HG03103 (cell line): ENCODE measurements at regions not wholly inside any gene's neighbourhood (a gene's known extent, or its start where the extent isn't known, plus 50 kb on each side); places are given as distances from the start of the nearest gene placed in this dataset.
"Not testable (repeated sequence)": the region's sequence is repeated elsewhere in the genome, so short reads cannot be mapped to it uniquely, and the experiment has no call there.

Source experiments
- ATAC-seq: cut with Tn5 transposase; IDR thresholded peaks from one replicate; pipeline ENCODE4 v1.9.1; 2021; ENCODE audit warnings: low read depth; ENCODE audit not compliant: unreplicated experiment

DNA sequence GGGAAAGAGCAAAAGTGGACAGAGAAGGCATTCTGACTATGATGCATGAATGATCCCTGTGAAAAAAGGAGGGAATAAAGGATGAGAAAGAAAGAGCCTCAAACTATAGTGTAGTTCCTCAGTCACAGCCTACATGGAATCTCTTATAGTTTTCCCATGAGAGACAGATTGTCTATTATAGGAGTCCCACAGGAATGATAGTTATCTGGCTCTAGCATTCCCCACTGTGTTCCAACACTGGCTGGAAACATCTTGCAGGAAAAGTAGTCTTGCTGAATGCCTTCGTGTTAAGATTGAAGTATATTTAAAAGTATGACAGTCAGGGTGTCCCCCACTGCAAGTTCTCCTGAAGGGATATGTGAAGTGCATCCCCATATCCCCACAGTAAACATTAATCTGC lies 641.5 kb upstream of the NECTIN3 start:
- ATAC-seq, result no peak

DNA sequence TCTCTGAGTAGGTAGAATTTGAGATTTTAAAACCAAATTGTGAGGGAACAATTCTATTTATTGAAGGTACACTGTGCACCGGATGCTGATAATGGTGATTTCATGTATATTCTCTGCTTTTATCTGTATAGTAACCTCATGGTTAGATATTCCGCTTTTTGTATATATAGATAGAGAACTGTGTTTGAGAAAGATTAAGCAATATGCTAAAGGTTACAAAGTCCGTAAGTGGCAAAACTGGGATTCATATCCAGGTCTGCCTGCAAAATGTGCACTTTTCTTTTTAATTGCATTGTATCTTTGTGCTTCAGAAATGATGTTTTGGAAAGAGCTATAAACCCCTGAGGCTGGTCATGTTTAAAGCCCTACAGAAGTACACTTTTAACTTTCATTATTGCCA lies 635.4 kb upstream of the NECTIN3 start:
- ATAC-seq, result no peak

DNA sequence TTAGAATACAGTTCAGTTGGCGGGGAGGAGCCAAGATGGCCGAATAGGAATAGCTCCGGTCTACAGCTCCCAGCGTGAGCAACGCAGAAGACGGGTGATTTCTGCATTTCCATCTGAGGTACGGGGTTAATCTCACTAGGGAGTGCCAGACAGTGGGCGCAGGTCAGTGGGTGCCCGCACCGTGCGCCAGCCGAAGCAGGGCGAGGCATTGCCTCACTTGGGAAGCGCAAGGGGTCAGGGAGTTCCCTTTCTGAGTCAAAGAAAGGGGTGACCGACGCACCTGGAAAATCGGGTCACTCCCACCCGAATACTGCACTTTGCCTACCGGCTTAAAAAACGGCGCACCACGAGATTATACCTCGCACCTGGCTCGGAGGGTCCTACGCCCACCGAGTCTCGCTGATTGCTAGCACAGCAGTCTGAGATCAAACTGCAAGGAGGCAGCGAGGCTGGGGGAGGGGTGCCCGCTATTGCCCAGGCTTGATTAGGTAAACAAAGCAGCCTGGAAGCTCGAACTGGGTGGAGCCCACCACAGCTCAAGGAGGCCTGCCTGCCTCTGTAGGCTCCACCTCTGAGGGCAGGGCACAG lies 631.5 kb upstream of the NECTIN3 start:
- ATAC-seq, result not testable (repeated sequence)

DNA sequence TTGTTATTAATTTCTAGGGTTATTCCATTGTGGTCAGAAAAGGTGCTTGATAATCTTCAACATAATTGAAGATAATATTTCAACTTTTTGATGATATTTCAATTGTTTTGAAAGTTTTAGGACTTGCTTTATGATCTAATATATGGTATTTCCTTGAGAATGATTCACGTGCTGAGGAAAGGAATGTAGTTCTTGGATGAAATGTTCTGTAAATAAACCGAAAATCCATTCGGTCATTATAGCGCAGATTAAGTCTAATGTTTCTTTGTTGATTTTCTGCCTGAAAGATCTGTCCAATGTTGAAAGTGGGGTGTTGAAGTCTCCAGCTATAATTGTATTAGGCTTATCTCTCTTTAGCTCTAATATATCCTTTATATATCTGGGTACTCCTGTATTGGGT lies 617.5 kb upstream of the NECTIN3 start:
- ATAC-seq, result no peak

DNA sequence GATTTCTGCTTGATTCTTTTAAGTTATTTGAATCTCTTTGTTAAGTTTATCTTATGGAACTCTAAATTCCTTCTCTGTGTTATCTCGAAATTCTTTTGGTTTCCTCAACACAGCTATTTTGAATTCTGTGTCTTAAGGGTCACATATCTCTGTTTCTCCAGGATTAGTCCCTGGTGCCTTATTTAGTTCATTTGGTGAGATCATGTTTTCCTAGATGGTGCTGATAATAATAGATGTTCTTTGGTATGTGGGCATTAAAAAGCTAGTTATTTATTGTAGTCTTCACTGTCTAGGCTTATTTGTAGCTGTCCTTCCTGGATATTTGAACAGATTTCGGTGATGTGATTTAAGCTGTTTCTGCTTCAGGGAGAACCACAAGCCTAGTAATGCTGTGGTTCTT lies 615.6 kb upstream of the NECTIN3 start:
- no peak for ATAC-seq

DNA sequence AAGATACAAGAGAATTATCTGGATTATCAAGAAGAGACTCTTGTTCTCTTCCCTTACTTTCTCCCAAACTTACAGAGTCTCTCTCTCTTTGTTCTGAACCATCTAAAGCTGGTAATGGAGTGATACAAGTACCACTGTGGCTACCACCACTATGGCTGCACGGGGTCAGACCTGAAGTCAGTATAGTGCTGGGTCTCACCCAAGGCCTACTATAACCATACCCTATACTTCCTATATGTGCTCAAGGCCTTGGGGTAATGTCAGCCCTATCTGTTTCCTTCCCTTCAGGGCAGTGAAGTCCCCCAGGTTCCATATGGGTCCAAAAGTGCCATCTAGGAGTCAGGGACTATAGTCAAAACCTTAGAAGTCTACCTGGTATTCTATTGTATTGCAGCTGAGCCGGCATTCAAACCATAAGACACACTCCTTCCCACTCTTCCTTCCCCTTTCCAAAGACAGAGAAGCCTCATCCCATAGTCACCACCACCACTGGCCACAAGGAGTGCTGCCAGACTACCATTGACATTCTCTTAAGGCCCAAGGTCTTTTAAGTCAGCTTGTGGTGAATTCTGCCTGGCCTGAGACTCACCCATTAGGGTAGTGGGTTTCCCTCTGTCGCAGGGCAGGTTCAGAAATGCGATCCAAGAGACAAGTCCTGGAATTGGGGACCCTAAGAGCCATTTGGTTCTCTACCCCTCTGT lies 615.0 kb upstream of the NECTIN3 start:
- no peak for ATAC-seq

DNA sequence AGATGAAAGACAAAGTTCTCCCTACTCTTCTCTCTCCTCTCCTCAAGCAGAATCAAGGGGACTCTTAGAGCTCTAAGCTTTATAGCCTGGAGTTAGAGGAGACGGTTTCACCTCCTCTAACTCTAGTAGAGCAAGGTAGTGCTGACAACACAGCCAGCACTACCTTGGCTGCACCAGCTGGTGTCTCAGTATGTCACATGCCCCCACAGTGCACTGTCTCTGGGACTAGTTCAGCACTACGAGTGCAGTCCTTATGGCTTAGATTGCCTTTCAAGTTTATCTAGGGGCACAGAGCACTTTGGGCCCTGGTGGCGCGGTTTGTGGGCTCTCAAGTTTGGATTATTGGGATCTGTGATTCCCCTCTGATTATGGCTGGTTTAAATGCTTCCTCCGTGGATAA lies 614.1 kb upstream of the NECTIN3 start:
- ATAC-seq, result no peak

DNA sequence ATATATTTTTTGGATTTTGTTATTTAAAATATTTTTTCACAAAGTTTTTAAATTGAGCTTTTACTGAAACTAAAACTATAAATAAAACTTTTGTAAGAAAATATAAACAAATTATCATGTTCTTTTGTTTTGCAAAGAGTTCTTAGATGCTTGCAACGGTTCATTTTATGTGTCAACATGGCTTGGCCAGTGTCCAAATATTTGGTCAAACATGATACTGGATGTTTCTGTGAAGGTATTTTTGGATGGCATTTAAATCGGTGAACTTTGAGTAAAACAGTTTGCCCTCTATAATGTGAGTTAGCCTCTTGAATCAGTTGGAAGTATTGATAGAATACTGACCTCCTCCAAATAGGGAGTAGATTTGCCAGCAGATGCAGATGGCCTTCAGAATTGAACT lies 612.6 kb upstream of the NECTIN3 start:
- ATAC-seq, result no peak

DNA sequence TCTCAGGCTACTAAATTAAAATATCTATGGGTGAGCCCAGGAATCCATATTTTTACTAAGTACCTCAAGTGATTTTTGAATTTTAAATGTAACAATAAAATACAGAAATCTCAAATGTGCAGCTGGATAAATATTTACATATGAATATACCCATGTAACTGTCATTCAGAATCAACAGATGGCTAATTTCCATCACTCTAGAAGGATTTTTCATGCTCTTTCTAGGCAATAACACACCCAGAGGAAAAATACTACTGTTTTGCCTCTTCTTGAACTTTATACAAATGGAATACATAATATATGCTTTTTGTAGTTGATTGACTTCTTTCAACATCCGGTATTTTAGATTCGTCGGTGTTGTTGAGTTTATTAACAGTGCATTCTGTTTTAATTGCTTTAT lies 601.3 kb upstream of the NECTIN3 start:
- ATAC-seq, result no peak

DNA sequence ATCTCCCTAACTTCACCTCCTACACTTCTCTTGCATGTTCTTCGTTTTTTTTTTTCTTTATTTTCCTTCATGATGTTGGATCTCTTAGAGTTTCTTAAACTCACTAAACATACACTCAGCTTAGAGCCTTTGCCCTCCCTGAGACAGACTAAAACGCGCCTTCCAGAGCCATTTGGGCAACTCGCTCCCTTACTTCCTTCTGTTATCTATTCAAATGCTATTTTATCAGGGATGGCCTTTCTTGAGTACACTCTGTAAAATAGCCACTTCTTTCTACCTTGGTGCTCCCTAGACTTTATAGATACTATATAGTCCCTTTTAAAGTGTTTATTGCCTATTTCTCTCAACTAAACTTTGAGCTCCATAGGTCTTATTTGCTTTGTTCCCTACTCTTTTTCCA lies 598.2 kb upstream of the NECTIN3 start:
- no peak for ATAC-seq

DNA sequence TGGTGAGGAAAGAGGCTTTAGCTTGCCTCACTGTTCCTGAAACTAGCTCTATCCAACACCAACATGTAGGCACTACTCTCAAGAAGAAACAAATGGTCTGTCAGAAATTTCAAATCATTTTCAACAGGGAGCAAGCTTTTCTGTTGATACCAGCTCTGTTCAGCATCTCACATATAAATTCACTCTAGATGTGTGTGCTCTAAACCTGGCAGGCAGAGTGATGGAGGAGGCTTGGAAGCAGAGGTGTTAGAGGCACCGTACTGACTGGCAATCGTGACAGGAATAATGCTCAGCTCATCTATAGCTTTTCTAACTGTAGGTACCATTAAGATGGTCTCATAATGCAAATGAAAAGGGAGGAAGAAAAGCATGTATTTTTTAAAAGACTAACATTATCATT lies 597.2 kb upstream of the NECTIN3 start:
- no peak for ATAC-seq

DNA sequence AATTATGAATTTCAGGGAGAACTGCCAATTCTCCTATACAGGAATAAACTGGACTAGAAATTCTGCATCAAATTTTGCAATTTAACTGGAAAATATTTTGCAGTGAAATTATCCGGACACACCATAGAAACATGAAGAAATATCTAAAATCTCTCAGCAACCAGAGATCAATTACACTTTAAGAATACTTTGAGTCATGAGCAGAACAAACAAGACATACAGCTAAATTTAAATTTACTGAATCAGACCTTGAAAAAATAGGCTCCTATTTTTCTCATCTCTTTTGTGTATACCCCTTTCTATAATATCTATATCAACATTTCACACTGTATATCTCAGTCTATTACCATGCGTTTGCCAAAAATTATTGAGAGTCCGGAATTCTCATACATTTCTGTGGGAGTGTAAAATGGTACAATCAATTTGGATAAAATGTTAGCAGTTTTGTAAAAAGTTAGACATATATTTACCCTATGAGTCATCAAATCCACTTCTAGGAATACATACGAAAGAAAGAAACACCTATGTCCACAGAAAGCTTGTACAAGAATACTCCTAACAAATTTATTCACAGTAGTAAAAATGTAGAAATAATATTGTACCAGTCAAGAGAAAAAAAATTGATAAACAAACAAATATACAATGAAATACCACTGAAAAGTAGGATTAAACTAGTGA lies 593.1 kb upstream of the NECTIN3 start:
- no peak for ATAC-seq

DNA sequence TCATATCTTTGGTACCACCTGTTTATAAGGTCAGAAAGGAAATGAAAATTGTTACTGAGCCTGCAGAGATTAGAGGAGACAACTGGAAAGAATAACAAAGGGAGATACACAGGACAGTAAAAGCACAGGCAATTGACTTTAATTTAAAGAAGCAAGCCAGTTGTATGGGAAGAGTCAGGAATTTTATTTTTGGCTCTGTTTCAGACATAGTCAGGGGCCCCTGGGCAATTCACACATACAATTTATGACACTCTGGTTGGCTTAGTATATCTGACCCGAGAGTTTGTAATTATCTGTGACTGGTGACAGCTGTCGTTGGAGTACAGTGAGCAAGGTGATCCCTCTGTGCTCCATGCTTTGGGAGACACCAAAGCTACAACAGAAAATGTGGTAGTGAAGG lies 591.9 kb upstream of the NECTIN3 start:
- no peak for ATAC-seq

DNA sequence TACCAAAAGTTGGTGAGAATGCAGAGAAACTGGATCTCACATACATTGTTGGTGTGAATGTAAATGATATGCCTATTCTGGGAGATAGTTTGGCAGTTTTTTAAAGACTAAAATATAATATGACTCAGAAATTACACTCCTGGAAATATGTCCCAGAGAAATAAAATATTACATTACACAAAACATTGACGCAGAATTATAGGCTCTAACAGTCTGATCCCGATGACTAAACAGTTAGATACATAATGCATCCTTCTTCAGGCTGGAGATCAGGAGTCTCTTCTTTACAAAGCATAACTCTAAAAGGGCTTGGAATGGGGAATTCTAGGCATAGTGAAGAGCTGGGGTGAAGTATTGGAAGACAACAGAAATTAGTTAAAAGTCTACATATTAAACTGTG lies 586.2 kb upstream of the NECTIN3 start:
- no peak for ATAC-seq

DNA sequence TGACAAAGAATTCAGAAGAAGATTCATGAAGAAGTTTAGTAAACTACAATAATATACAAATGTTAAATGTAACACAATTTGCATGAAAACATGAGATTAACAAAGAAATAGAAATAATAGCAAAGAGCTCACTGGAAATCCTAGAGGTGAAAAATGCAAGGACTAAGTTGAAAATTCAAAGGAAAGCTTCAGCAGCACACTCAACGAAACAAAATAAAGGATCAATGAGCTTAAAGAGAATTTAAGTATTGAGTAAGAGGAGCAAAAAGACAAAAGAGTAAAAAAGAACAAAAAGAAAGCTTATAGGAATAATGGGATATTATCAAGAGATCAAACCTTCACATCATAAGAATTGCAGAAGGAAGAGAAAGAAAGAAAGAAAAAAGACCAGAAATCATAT lies 583.8 kb upstream of the NECTIN3 start:
- ATAC-seq, result no peak

DNA sequence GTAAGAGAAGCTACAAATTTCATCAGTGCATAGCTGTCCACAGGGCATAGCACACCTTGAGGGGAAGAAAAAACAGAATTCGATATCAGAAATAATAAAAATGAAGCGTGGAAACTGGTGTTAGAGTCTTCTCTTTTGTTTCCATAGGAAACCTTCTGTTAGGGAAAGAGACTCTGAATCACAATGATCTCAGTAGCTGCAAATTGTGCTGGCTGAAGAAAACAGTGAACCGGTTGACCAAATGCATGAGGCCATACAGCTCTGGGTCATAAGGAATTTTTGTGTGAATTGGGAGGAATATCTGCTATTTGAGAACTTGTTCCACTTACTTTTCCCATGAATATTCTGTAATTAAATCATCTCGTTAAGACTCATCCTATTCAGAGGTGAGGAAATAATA lies 580.2 kb upstream of the NECTIN3 start:
- no peak for ATAC-seq

DNA sequence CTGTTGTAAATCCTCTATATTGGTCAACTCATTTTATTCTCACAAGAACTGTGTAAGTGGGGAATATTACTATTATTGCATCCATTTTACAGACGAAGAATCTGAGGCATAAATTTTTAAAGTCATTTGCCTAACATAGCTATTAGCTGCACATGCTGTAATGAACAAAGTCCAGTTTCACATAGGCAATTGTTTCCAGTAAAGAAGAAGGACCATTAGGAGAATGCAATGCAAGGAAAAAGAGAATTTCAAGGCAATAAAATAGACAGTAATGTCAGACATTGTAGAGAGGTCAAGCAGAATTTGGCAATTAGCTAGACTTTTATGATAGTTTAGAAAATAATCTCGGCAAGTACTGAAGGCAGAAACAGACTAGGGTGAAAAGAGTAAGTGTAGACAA lies 578.7 kb upstream of the NECTIN3 start:
- ATAC-seq, result no peak

DNA sequence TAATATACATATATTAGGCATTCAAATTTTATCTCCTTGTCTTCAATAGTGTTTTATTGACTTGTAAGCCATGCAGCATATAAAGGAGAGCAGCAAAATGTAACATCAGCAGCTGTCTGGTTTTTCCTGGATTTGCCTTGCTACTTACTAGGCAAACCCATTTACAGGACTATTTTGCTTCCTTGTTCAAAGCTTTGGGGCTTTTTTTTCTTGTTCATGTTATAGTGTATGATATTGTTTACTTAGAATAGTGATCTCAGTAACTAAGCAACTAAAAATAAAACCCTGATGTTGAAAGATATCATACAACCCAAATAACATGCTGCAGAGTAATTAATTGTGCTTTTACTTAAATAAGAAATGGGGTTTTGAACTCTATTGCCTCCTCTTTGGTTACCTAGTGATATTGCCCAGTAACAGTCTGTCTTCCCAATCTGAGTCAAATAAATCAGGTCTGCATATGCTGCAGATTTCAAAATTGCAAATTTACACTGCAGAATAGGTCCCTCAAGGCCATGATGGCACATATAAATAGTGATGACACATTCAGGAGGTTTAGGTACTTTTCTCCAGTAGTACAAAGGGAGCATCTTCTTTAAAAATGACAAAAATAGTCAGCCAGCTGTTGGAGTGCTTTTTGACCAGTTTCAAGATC lies 578.1 kb upstream of the NECTIN3 start:
- no peak for ATAC-seq

DNA sequence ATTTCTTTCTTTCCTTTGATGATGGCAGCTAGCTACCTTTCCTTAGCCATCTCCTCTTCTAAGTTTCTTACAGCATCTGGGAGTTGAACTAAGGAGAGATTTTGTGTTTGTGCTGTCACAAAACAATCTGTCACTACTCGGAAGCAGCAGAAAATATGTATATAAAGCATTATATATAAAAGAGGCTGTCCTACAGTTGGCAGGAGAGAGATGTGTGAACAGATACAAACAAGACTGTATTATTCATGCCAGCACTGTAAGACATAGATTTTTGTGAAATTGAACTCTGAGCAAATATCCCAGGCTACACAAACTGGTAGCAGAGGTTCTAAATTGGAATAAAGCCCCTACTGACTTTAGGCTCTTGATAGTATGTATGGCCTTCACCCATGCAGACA lies 577.5 kb upstream of the NECTIN3 start:
- no peak for ATAC-seq

DNA sequence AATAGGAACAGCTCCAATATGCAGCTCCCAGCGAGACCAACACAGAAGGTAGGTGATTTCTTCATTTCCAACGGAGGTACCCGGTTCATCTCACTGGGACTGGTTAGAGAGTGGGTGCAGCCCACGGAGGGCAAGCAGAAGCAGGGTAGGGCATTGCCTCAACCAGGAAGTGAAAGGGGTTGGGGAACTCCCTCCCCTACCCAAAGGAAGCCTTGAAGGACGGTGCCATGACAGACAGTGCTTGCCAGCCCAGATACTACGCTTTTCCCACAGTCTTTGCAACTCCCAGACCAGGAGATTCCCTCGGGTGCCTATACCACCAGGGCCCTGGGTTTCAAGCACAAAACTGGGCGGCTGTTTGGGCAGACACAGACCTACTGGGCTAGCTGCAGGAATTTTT lies 576.9 kb upstream of the NECTIN3 start:
- ATAC-seq, result no peak

DNA sequence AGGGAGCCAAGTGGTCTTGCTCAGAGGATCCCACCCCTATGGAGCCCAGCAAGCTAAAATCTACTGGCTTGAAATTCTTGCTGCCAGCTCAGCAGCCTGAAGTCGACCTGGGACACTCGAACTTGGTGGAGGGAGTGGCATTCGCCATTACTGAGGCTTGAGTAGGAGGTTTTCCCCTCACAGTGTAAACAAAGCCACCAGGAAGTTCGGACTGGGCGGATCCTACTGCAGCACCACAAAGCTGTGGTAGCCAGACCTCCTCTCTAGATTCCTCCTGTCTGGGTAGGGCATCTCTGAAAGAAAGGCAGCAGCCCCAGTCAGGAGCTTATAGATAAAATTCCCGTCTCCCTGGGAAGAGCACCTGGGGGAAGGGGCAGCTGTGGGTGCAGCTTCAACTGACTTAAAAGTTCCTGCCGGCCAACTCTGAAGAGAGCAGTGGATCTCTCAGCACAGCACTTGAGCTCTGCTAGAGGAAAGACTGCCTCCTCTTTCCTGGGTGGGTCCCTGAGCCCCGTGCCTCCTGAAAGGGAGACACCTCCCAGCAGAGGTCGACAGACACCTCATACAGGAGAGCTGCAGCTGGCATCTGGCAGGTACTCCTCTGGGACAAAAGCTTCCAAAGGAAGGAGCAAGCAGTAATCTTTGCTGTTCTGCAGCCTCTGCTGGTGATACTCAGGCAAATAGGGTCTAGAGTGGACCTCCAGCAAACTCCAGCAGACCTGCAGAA lies 576.3 kb upstream of the NECTIN3 start:
- ATAC-seq, result no peak
